Fibroblast of the aortic adventitia (primary cell): ENCODE measurements at regions not wholly inside any gene's neighbourhood (a gene's known extent, or its start where the extent isn't known, plus 50 kb on each side); places are given as distances from the start of the nearest gene placed in this dataset.
"Not testable (repeated sequence)": the region's sequence is repeated elsewhere in the genome, so short reads cannot be mapped to it uniquely, and the experiment has no call there.

Experiments used
- DNase-seq: peaks from one replicate; pipeline ENCODE4 v3.0.0-alpha.2; 2010; ENCODE audit warnings: low read depth
- H3K4me3 ChIP-seq: 2 replicates; pipeline ENCODE4 v1.5.1; 2011; ENCODE audit warnings: low read depth, mild to moderate bottlenecking, control low read depth, low read length, moderate library complexity
- CTCF ChIP-seq: IDR thresholded peaks from 2 replicates; pipeline ENCODE4 v1.5.1; 2011; ENCODE audit warnings: mild to moderate bottlenecking, low read length, control low read depth, inconsistent platforms; ENCODE audit not compliant: insufficient read depth

- no peak for TF ChIP-seq CTCF
- no peak overlapping the region for H3K4me3 ChIP-seq
- no peak for DNase-seq
Observed at GRCh38 chr4:133550436-133550835, 401.3 kb downstream of the PCDH10 start.

GRCh38 chr4:133544097-133544496, 395.0 kb downstream of the PCDH10 start:
- DNase-seq = no peak

GRCh38 chr4:133537780-133538281, 388.7 kb downstream of the PCDH10 start:
- H3K4me3 ChIP-seq = no peak overlapping the region
- no peak for TF ChIP-seq CTCF
- DNase-seq = no peak

More at GRCh38 chr4:133544097-133544496, 395.0 kb downstream of the PCDH10 start:
- no peak for TF ChIP-seq CTCF
- H3K4me3 ChIP-seq = no peak overlapping the region

GRCh38 chr4:133534224-133534623, 385.1 kb downstream of the PCDH10 start:
- not testable (repeated sequence) for DNase-seq, H3K4me3 ChIP-seq

- TF ChIP-seq CTCF = no peak
- no peak overlapping the region for H3K4me3 ChIP-seq
- no peak for DNase-seq
Observed at GRCh38 chr4:133524369-133524768, 375.3 kb downstream of the PCDH10 start.

GRCh38 chr4:133513901-133514300, 364.8 kb downstream of the PCDH10 start:
- no peak overlapping the region for H3K4me3 ChIP-seq
- DNase-seq = no peak
- TF ChIP-seq CTCF = no peak

GRCh38 chr4:133498149-133498548, 349.1 kb downstream of the PCDH10 start:
- no peak overlapping the region for H3K4me3 ChIP-seq
- no peak for TF ChIP-seq CTCF
- no peak for DNase-seq
